Uterus (tissue), 2 donors: ENCODE measurements at regions not wholly inside any gene's neighbourhood (a gene's known extent, or its start where the extent isn't known, plus 50 kb on each side); places are given as distances from the start of the nearest gene placed in this dataset.

Source experiments
- POLR2A ChIP-seq, 2 donors: fragments of 450-650 bp; IDR thresholded peaks; one replicate each; pipeline ENCODE4 v1.6.1; 2016; ENCODE audit warnings: antibody characterized with exemption in 2 of 2, mild to moderate bottlenecking in 1 of 2, moderate library complexity in 1 of 2
- TF ChIP-seq, protein P1 (sequence below), 4 experiments: fragments of 200-600 bp in 2 of 4; fragments of 450-650 bp in 2 of 4; sonication (generic) in 2 of 4; IDR thresholded peaks; one replicate each; pipeline ENCODE4 v1.5.1; 2016 to 2019; ENCODE audit warnings: antibody characterized with exemption in 4 of 4, mild to moderate bottlenecking in 2 of 4, moderate library complexity in 1 of 4

DNA sequence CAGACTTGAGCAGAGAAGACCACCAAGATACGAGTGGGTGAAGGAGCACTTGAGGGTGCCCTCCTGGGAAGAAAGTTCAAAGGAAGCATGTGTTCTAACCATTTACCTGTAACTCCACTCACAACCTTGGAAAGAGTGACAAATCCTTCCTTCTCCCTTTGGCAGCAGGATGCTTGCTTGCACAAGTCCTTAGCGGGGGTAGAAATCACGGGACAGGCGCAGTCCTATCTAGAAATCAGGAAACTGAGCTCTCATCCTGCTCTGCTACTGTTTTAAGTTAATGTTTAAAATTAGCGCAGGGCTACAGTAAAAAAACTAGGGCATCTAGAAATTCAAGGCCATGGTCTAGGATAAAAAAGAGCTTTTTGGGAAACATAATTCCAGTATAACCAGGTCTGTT is 100.9 kb upstream of the PTPRM start:
- TF ChIP-seq, protein P1, sequence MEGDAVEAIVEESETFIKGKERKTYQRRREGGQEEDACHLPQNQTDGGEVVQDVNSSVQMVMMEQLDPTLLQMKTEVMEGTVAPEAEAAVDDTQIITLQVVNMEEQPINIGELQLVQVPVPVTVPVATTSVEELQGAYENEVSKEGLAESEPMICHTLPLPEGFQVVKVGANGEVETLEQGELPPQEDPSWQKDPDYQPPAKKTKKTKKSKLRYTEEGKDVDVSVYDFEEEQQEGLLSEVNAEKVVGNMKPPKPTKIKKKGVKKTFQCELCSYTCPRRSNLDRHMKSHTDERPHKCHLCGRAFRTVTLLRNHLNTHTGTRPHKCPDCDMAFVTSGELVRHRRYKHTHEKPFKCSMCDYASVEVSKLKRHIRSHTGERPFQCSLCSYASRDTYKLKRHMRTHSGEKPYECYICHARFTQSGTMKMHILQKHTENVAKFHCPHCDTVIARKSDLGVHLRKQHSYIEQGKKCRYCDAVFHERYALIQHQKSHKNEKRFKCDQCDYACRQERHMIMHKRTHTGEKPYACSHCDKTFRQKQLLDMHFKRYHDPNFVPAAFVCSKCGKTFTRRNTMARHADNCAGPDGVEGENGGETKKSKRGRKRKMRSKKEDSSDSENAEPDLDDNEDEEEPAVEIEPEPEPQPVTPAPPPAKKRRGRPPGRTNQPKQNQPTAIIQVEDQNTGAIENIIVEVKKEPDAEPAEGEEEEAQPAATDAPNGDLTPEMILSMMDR (IDR thresholded peaks at IDR 0.05) = no peak
- TF ChIP-seq POLR2A (IDR thresholded peaks at IDR 0.05) = no peak
